BLaER1 treated with 17β-estradiol and CSF1 and Interleukin-3, amounts not matched to agents 10 nM and 100 nM (cell line): ENCODE measurements at regions not wholly inside any gene's neighbourhood (a gene's known extent, or its start where the extent isn't known, plus 50 kb on each side); places are given as distances from the start of the nearest gene placed in this dataset.

Experiments
- H3K27ac ChIP-seq, 11 experiments: shearing (Covaris generic); formaldehyde crosslinking; 2 replicates each; pipeline ENCODE4 v1.8.1; 2022
- H3K27me3 ChIP-seq, 11 experiments: shearing (Covaris generic); formaldehyde crosslinking; 2 replicates each; pipeline ENCODE4 v1.8.1; 2022
- H3K36me3 ChIP-seq, 11 experiments: shearing (Covaris generic); formaldehyde crosslinking; 2 replicates each; pipeline ENCODE4 v1.8.1; 2022
- H3K4me1 ChIP-seq, 10 experiments: shearing (Covaris generic); formaldehyde crosslinking; 2 replicates each; pipeline ENCODE4 v1.8.1; 2022
- H3K4me2 ChIP-seq, 11 experiments: shearing (Covaris generic); formaldehyde crosslinking; 2 replicates each; pipeline ENCODE4 v1.8.1; 2022
- H3K4me3 ChIP-seq, 10 experiments: shearing (Covaris generic); formaldehyde crosslinking; 2 replicates each; pipeline ENCODE4 v1.8.1; 2022
- H3K9ac ChIP-seq, 11 experiments: shearing (Covaris generic); formaldehyde crosslinking; 2 replicates each; pipeline ENCODE4 v1.8.1; 2022
- H3K9me3 ChIP-seq, 11 experiments: shearing (Covaris generic); formaldehyde crosslinking; replicated peaks in 1 of 11; 2 replicates each; pipeline ENCODE4 v1.8.1; 2022
- H4K20me1 ChIP-seq, 11 experiments: shearing (Covaris generic); formaldehyde crosslinking; 2 replicates each; pipeline ENCODE4 v1.8.1; 2022
- Cebpa-rat ChIP-seq, 11 experiments: shearing (Covaris generic); IDR thresholded peaks; 2 replicates each; pipeline ENCODE4 v1.8.1; 2022

- Histone ChIP-seq H4K20me1 (peaks cover 0 to 11% (median 0%) of the 10 kb centered on the region in 11 experiments; a peak in 5 of 22 replicates), H3K27ac (peak overlapping the region in 1 of 11 experiments; percentile 22; a peak in 1 of 22 replicates), H3K36me3 (no peaks in the 10 kb centered on the region), H3K9ac (no peak overlapping the region), H3K27me3 (no peaks in the 10 kb centered on the region), H3K4me2 (no peak overlapping the region), H3K9me3 (peaks cover 15 to 46% (median 36%) of the 10 kb centered on the region in 11 experiments), H3K4me3 (no peak overlapping the region), H3K4me1 (peaks cover 0 to 28% (median 18%) of the 10 kb centered on the region in 10 experiments; a peak in 15 of 20 replicates)
- TF ChIP-seq Cebpa-rat (IDR thresholded peaks at IDR 0.05): no peak
Observed at GRCh38 chr1:4010814-4011605, 110.9 kb upstream of the C1orf174 start.

- Histone ChIP-seq H3K4me1 (peaks cover 0 to 29% (median 18%) of the 10 kb centered on the region in 10 experiments; a peak in 15 of 20 replicates), H4K20me1 (no peaks in the 10 kb centered on the region), H3K36me3 (no peaks in the 10 kb centered on the region), H3K4me2 (no peak overlapping the region), H3K4me3 (no peak overlapping the region), H3K27ac (no peak overlapping the region), H3K27me3 (no peaks in the 10 kb centered on the region), H3K9me3 (0 out of 22 replicates have a peak, but pooled peaks cover 0 to 5% (median 0%) of the 10 kb centered on the region in 11 experiments), H3K9ac (no peak overlapping the region)
- TF ChIP-seq Cebpa-rat (IDR thresholded peaks at IDR 0.05): no peak
Observed at GRCh38 chr1:4016351-4017130, 116.5 kb upstream of the C1orf174 start.

DNA sequence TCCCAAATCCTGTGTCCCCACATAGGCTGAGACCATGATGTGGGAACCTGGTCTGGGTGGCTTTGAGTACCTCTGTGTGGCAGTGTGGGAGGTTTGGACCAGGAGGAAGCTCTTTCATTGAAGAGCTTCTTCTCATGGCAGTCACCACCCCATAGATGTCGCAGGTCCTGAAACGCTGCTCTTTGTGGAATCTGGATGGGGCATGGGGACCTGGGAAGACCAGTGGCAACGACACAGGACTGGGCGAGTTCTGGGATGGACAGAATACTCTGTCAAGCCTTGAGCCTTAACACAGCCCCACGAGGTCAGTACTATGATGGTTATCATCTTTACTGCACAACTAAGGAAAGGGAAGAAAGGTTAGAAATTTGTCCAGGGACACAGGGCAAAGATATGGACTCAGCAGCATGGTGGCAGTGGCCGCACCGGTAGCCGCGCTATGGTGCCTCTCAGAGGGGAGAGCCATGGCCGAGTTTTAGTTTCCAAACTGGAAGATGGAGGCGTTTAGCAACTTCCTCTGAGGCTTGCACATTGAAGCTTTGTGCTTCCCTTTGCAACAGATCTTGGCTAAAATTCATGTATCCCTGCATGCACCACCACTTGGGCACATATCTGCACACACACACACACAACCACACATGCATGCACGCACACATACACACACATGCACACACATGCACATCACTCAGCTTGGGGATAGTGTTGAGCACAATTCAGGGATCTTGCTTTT, 117.7 kb upstream of the C1orf174 start:
- Histone ChIP-seq H3K27me3 (no peaks in the 10 kb centered on the region), H3K9me3 (0 out of 22 replicates have a peak, but pooled peaks cover 0 to 5% (median 0%) of the 10 kb centered on the region in 11 experiments), H3K36me3 (no peaks in the 10 kb centered on the region), H4K20me1 (no peaks in the 10 kb centered on the region), H3K4me1 (peaks cover 0 to 33% (median 19%) of the 10 kb centered on the region in 10 experiments; a peak in 15 of 20 replicates), H3K4me3 (no peak overlapping the region), H3K9ac (no peak overlapping the region), H3K4me2 (peak overlapping the region in 7 of 11 experiments; percentile 28 to 53 (median 41); a peak in 15 of 22 replicates), H3K27ac (0 out of 22 replicates have a peak overlapping the region, but pooled peaks of 1 of the 11 experiments have one; percentile 23)
- TF ChIP-seq Cebpa-rat (IDR thresholded peaks at IDR 0.05): no peak

GRCh38 chr1:4018466-4019146, 118.5 kb upstream of the C1orf174 start:
- Histone ChIP-seq H3K4me3 (no peak overlapping the region), H3K9me3 (0 out of 22 replicates have a peak, but pooled peaks cover 0 to 5% (median 0%) of the 10 kb centered on the region in 11 experiments), H3K4me1 (peaks cover 0 to 41% (median 27%) of the 10 kb centered on the region in 10 experiments; a peak in 16 of 20 replicates), H3K27ac (no peak overlapping the region), H3K4me2 (peak overlapping the region in 8 of 11 experiments; percentile 5 to 53 (median 40); a peak in 14 of 22 replicates), H3K36me3 (no peaks in the 10 kb centered on the region), H3K9ac (no peak overlapping the region), H4K20me1 (no peaks in the 10 kb centered on the region), H3K27me3 (no peaks in the 10 kb centered on the region)
- no peak for TF ChIP-seq Cebpa-rat (IDR thresholded peaks at IDR 0.05)

- H3K27me3 ChIP-seq: no peaks in the 10 kb centered on the region
- H3K36me3 ChIP-seq: no peaks in the 10 kb centered on the region
- H3K27ac ChIP-seq: no peak overlapping the region
- H3K4me1 ChIP-seq: peaks cover 0 to 46% (median 32%) of the 10 kb centered on the region in 10 experiments; a peak in 16 of 20 replicates
- no peak overlapping the region for H3K9ac ChIP-seq
- TF ChIP-seq Cebpa-rat (IDR thresholded peaks at IDR 0.05): no peak
- H4K20me1 ChIP-seq: no peaks in the 10 kb centered on the region
- 0 out of 22 replicates have a peak, but pooled peaks cover 0 to 5% (median 0%) of the 10 kb centered on the region in 11 experiments for H3K9me3 ChIP-seq
- H3K4me3 ChIP-seq: no peak overlapping the region
- peak overlapping the region in 8 of 11 experiments; percentile 5 to 53 (median 40); a peak in 11 of 22 replicates for H3K4me2 ChIP-seq
Observed at GRCh38 chr1:4019147-4019521, 119.1 kb upstream of the C1orf174 start.

DNA sequence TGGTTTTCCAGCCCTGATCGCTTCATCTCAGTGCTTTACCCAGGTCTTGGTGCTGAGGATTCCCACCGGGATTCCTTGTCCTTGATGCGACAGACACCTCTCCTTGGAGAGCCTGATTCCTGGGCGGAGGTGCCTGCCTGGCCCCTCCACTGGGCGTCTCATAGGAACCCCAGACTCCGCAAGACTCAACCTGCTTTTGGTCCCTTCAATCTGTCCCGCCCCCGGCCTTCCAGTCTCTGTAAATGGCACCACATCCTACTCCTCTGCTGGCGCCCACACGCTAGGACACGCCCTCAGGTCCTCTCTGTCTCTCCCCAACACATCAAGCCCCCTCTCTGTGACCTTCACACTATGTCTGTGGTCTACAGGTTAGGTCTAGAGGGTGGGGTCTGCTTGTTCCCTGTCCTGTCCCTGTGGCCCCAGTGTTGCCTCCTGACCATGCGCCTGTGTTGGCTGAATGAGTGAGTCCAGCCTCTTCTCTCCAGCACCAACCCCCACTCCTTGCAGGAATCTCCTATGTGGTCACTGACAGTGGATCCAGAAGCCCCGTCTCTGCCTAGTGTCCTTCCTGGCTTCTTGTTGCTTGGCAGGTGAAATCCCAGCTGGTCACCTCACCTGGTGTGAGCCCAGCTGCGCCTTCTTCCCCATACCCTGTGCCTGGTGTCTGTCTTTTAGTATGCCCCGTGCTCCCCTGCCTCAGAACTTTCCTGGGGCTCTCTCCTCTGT, 119.7 kb upstream of the C1orf174 start:
- H3K4me1 ChIP-seq: peaks cover 0 to 52% (median 38%) of the 10 kb centered on the region in 10 experiments; a peak in 16 of 20 replicates
- H3K27ac ChIP-seq: no peak overlapping the region
- no peaks in the 10 kb centered on the region for H3K36me3 ChIP-seq
- H4K20me1 ChIP-seq: no peaks in the 10 kb centered on the region
- H3K27me3 ChIP-seq: no peaks in the 10 kb centered on the region
- no peak overlapping the region for H3K9ac ChIP-seq
- no peak for TF ChIP-seq Cebpa-rat (IDR thresholded peaks at IDR 0.05)
- H3K4me3 ChIP-seq: no peak overlapping the region
- H3K9me3 ChIP-seq: 0 out of 22 replicates have a peak, but pooled peaks cover 0 to 5% (median 0%) of the 10 kb centered on the region in 11 experiments
- no peak overlapping the region for H3K4me2 ChIP-seq

DNA sequence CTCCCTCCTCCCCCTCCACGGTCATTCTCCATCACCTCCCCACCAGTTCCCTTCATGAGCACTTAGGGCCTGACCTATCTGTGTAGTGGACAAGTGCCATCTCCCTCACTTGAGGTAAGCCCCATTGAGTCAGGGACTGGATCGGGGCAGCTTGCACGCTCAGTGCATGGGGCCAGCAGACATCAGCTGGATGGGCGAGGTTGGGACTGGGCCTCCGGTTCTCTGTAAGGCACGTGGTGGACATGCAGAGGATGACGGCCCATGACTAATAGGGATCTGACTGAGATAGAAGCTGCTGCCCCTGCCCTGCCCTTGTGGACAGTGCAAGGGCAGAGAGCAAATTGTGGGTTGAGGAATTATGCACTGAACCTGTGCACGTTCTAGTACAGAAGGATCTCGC, 120.4 kb upstream of the C1orf174 start:
- Histone ChIP-seq H3K4me3 (no peak overlapping the region), H4K20me1 (no peaks in the 10 kb centered on the region), H3K4me1 (peaks cover 0 to 58% (median 42%) of the 10 kb centered on the region in 10 experiments; a peak in 16 of 20 replicates), H3K27ac (no peak overlapping the region), H3K9me3 (0 out of 22 replicates have a peak, but pooled peaks cover 0 to 5% (median 0%) of the 10 kb centered on the region in 11 experiments), H3K36me3 (no peaks in the 10 kb centered on the region), H3K4me2 (no peak overlapping the region), H3K27me3 (no peaks in the 10 kb centered on the region), H3K9ac (no peak overlapping the region)
- no peak for TF ChIP-seq Cebpa-rat (IDR thresholded peaks at IDR 0.05)
